OCI-LY3 (cell line): ENCODE measurements at regions not wholly inside any gene's neighbourhood (a gene's known extent, or its start where the extent isn't known, plus 50 kb on each side); places are given as distances from the start of the nearest gene placed in this dataset.

Source experiments
- CTCF ChIP-seq: fragments of 200-600, 300-600 bp; sonication (generic); IDR thresholded peaks from 2 replicates; pipeline ENCODE4 v1.5.1; 2014; ENCODE audit warnings: antibody characterized with exemption, low read length, low read depth
- EZH2phosphoT487 ChIP-seq: fragments of 200-600 bp; shearing (Covaris generic); IDR thresholded peaks from 2 replicates; pipeline ENCODE4 v1.6.1; 2018; ENCODE audit warnings: antibody characterized with exemption, mixed run types, low read depth

GRCh38 chr10:14403359-14403758 lies 72.6 kb upstream of the FRMD4A start:
- TF ChIP-seq CTCF (no peak), EZH2phosphoT487 (no peak)
